H9 (cell line): ENCODE measurements at regions not wholly inside any gene's neighbourhood (a gene's known extent, or its start where the extent isn't known, plus 50 kb on each side); places are given as distances from the start of the nearest gene placed in this dataset.

Experiments
- DNase-seq: peaks from one replicate; pipeline ENCODE4 v3.0.0-alpha.2; 2017
- H2AFZ ChIP-seq: one replicate; pipeline ENCODE4 v1.6.1; 2013; ENCODE audit warnings: mild to moderate bottlenecking, low read length, control low read depth, moderate library complexity
- H2AK5ac ChIP-seq: 2 replicates; pipeline ENCODE4 v1.6.1; 2013; ENCODE audit warnings: low read length, control low read depth, mixed read lengths; ENCODE audit not compliant: insufficient read length
- H2BK120ac ChIP-seq: one replicate; pipeline ENCODE4 v1.6.1; 2013; ENCODE audit warnings: low read depth, mild to moderate bottlenecking, low read length, control low read depth, inconsistent platforms; ENCODE audit not compliant: poor library complexity, severe bottlenecking
- H2BK12ac ChIP-seq: 2 replicates; pipeline ENCODE4 v1.6.1; 2013; ENCODE audit warnings: low read length, control low read depth, mixed read lengths, low read depth; ENCODE audit not compliant: insufficient read length
- H2BK15ac ChIP-seq: 2 replicates; pipeline ENCODE4 v1.6.1; 2013; ENCODE audit warnings: low read depth, low read length, control low read depth
- H2BK20ac ChIP-seq: one replicate; pipeline ENCODE4 v1.6.1; 2013; ENCODE audit warnings: low read depth, mild to moderate bottlenecking, low read length, control low read depth, inconsistent platforms; ENCODE audit not compliant: poor library complexity, severe bottlenecking
- H2BK5ac ChIP-seq: 2 replicates; pipeline ENCODE4 v1.6.1; 2013; ENCODE audit warnings: low read length, control low read depth, mixed read lengths; ENCODE audit not compliant: insufficient read length
- H3K14ac ChIP-seq: 2 replicates; pipeline ENCODE4 v1.6.1; 2013; ENCODE audit warnings: low read length, control low read depth; ENCODE audit not compliant: insufficient read depth
- H3K18ac ChIP-seq: 2 replicates; pipeline ENCODE4 v1.6.1; 2013; ENCODE audit warnings: low read depth, mild to moderate bottlenecking, mixed read lengths, low read length, control low read depth; ENCODE audit not compliant: insufficient read length
- H3K23ac ChIP-seq: 2 replicates; pipeline ENCODE4 v1.6.1; 2013; ENCODE audit warnings: low read length, control low read depth, mixed read lengths, low read depth; ENCODE audit not compliant: insufficient read length
- H3K23me2 ChIP-seq: 2 replicates; pipeline ENCODE4 v1.6.1; 2013; ENCODE audit warnings: low read depth, mild to moderate bottlenecking, mixed read lengths, low read length, control low read depth; ENCODE audit not compliant: insufficient read length, poor library complexity, severe bottlenecking
- H3K27ac ChIP-seq: 2 replicates; pipeline ENCODE4 v1.5.1; 2013; ENCODE audit warnings: low read length, control low read depth, mixed read lengths, low read depth; ENCODE audit not compliant: insufficient read length
- H3K27me3 ChIP-seq: 2 replicates; pipeline ENCODE4 v1.6.1; 2013; ENCODE audit warnings: low read length, control low read depth, inconsistent platforms; ENCODE audit not compliant: insufficient read depth
- H3K4ac ChIP-seq: 2 replicates; pipeline ENCODE4 v1.6.1; 2013; ENCODE audit warnings: low read depth, mild to moderate bottlenecking, control low read depth, inconsistent platforms, low read length, moderate library complexity
- H3K4me1 ChIP-seq: 2 replicates; pipeline ENCODE4 v1.6.1; 2013; ENCODE audit warnings: low read length, control low read depth, inconsistent platforms; ENCODE audit not compliant: insufficient read depth
- H3K4me2 ChIP-seq: 2 replicates; pipeline ENCODE4 v1.6.1; 2013; ENCODE audit warnings: low read length, control low read depth, mixed read lengths; ENCODE audit not compliant: insufficient read length, insufficient read depth
- H3K56ac ChIP-seq: 2 replicates; pipeline ENCODE4 v1.6.1; 2013; ENCODE audit warnings: low read depth, mild to moderate bottlenecking, mixed read lengths, low read length, control low read depth; ENCODE audit not compliant: insufficient read length
- H3K79me1 ChIP-seq: 2 replicates; pipeline ENCODE4 v1.6.1; 2013; ENCODE audit warnings: low read depth, mild to moderate bottlenecking, moderate library complexity, low read length, control low read depth, inconsistent platforms; ENCODE audit not compliant: insufficient read depth, poor library complexity, severe bottlenecking
- H3K79me2 ChIP-seq: 2 replicates; pipeline ENCODE4 v1.6.1; 2013; ENCODE audit warnings: low read length, control low read depth, inconsistent platforms; ENCODE audit not compliant: insufficient read depth
- H3K9ac ChIP-seq: 2 replicates; pipeline ENCODE4 v1.6.1; 2013; ENCODE audit warnings: low read length, control low read depth, mixed read lengths; ENCODE audit not compliant: insufficient read length; ENCODE audit errors: extremely low read depth
- H3K9me3 ChIP-seq: one replicate; pipeline ENCODE4 v1.6.1; 2013; ENCODE audit warnings: low read depth, low read length, inconsistent platforms; ENCODE audit not compliant: control insufficient read depth
- H3T11ph ChIP-seq: one replicate; pipeline ENCODE4 v1.6.1; 2013; ENCODE audit warnings: mild to moderate bottlenecking, low read length, control low read depth, inconsistent platforms
- H4K20me1 ChIP-seq: one replicate; pipeline ENCODE4 v1.6.1; 2013; ENCODE audit not compliant: control insufficient read depth, insufficient read length, insufficient read depth
- H4K5ac ChIP-seq: 2 replicates; pipeline ENCODE4 v1.6.1; 2013; ENCODE audit warnings: low read depth, mild to moderate bottlenecking, mixed read lengths, low read length, control low read depth; ENCODE audit not compliant: insufficient read length
- H4K8ac ChIP-seq: replicated peaks from 2 replicates; pipeline ENCODE4 v1.6.1; 2013; ENCODE audit warnings: low read length, control low read depth, mixed read lengths, low read depth; ENCODE audit not compliant: insufficient read length
- H4K91ac ChIP-seq: 2 replicates; pipeline ENCODE4 v1.6.1; 2013; ENCODE audit warnings: low read depth, mild to moderate bottlenecking, moderate library complexity, mixed read lengths, low read length, control low read depth; ENCODE audit not compliant: insufficient read length
- H3K27ac Mint-ChIP-seq, 3 experiments: 2 replicates in 2 of 3; 3 replicates in 1 of 3; pipeline ENCODE4 v1.8.0; 2020 to 2021; ENCODE audit warnings: mixed read lengths in 3 of 3, mild to moderate bottlenecking in 1 of 3, moderate library complexity in 1 of 3
- H3K27me3 Mint-ChIP-seq: 2 replicates; pipeline ENCODE4 v1.8.0; 2021; ENCODE audit warnings: low read depth, mild to moderate bottlenecking, moderate library complexity, mixed read lengths
- H3K36me3 Mint-ChIP-seq, 3 experiments: 2 replicates in 2 of 3; 3 replicates in 1 of 3; pipeline ENCODE4 v1.8.0; 2020 to 2021; ENCODE audit warnings: low read depth in 3 of 3, mixed read lengths in 3 of 3; ENCODE audit not compliant: insufficient read depth in 1 of 3
- H3K4me1 Mint-ChIP-seq, 2 experiments: 2 replicates each; pipeline ENCODE4 v1.8.0; 2020; ENCODE audit warnings: mixed read lengths in 2 of 2
- H3K4me3 Mint-ChIP-seq, 2 experiments: 2 replicates in 1 of 2; 3 replicates in 1 of 2; pipeline ENCODE4 v1.8.0; 2020 to 2021; ENCODE audit warnings: mild to moderate bottlenecking in 2 of 2, mixed read lengths in 2 of 2, moderate library complexity in 1 of 2
- H3K9me3 Mint-ChIP-seq, 2 experiments: 2 replicates in 1 of 2; 3 replicates in 1 of 2; pipeline ENCODE4 v1.8.0; 2020; ENCODE audit warnings: mild to moderate bottlenecking in 2 of 2, mixed read lengths in 2 of 2, moderate library complexity in 1 of 2
- CTCF ChIP-seq: fragments of 200-600 bp; sonication (generic); conservative IDR thresholded peaks from 3 replicates; pipeline ENCODE4 v1.8.0; 2021; ENCODE audit warnings: antibody characterized with exemption, mild to moderate bottlenecking
- WGBS: extraction: QIAGEN DNeasy Blood & Tissue Kit; methylation state at CpG from one replicate; pipeline ENCODE4 v1.1.7; 2013; ENCODE audit warnings: missing lambda C conversion rate, low lambda C conversion rate, mixed read lengths; ENCODE audit not compliant: insufficient read length; ENCODE audit errors: extremely low coverage; 5-methylcytosine and 5-hydroxymethylcytosine counted together

GRCh38 chrX:122203399-122203798 is 980.7 kb upstream of the GRIA3 start:
- no peak overlapping the region for H2BK15ac ChIP-seq
- no CpG with 5 or more reads among the region's 3 CpGs for WGBS
- no peaks in the 10 kb centered on the region for H3K4me1 ChIP-seq
- H3K9ac ChIP-seq = no peak overlapping the region
- H3K79me1 ChIP-seq = no peaks in the 10 kb centered on the region
- H3K27me3 Mint-ChIP-seq = no peaks in the 10 kb centered on the region
- H4K5ac ChIP-seq = no peak overlapping the region
- no peak overlapping the region for H3K4me3 Mint-ChIP-seq
- no peaks in the 10 kb centered on the region for H3K27me3 ChIP-seq
- no peak overlapping the region for H3K18ac ChIP-seq
- H3K4me1 Mint-ChIP-seq = peaks cover 17 to 22% of the 10 kb centered on the region in 2 experiments
- no peak overlapping the region for H4K91ac ChIP-seq
- H4K20me1 ChIP-seq = no peaks in the 10 kb centered on the region
- H3K23ac ChIP-seq = no peak overlapping the region
- peaks cover 3 to 8% of the 10 kb centered on the region in 2 experiments; a peak in 2 of 5 replicates for H3K9me3 Mint-ChIP-seq
- H4K8ac ChIP-seq = no peak overlapping the region
- H2BK20ac ChIP-seq = no peak overlapping the region
- H3K79me2 ChIP-seq = no peaks in the 10 kb centered on the region
- no peak overlapping the region for H3K27ac ChIP-seq
- DNase-seq = peak; percentile 42
- no peak overlapping the region for H2AK5ac ChIP-seq
- no peaks in the 10 kb centered on the region for H3K9me3 ChIP-seq
- no peak overlapping the region for H3T11ph ChIP-seq
- H2BK12ac ChIP-seq = no peak overlapping the region
- H2AFZ ChIP-seq = no peak overlapping the region
- no peak overlapping the region for H3K4me2 ChIP-seq
- H2BK5ac ChIP-seq = no peak overlapping the region
- no peaks in the 10 kb centered on the region for H3K23me2 ChIP-seq
- no peak overlapping the region for H3K4ac ChIP-seq
- H2BK120ac ChIP-seq = no peak overlapping the region
- TF ChIP-seq CTCF = no peak
- no peak overlapping the region for H3K56ac ChIP-seq
- no peak overlapping the region for H3K14ac ChIP-seq
- peaks cover 0 to 9% (median 5%) of the 10 kb centered on the region in 3 experiments; a peak in 4 of 7 replicates for H3K36me3 Mint-ChIP-seq
- no peak overlapping the region for H3K27ac Mint-ChIP-seq
